Osteoblast (primary cell): ENCODE measurements at regions not wholly inside any gene's neighbourhood (a gene's known extent, or its start where the extent isn't known, plus 50 kb on each side); places are given as distances from the start of the nearest gene placed in this dataset.

Experiments used
- DNase-seq: peaks from one replicate; pipeline ENCODE4 v3.0.0; 2011; ENCODE audit warnings: low spot score, mixed read lengths; ENCODE audit not compliant: insufficient read length; ENCODE audit errors: missing footprints
- H2AFZ ChIP-seq: 2 replicates; pipeline ENCODE4 v1.6.0; 2011; ENCODE audit warnings: mild to moderate bottlenecking, low read length
- H3K27ac ChIP-seq: 2 replicates; pipeline ENCODE4 v1.5.1; 2011; ENCODE audit warnings: mild to moderate bottlenecking, low read depth, low read length, moderate library complexity
- H3K27me3 ChIP-seq: 2 replicates; pipeline ENCODE4 v1.6.0; 2012; ENCODE audit warnings: mild to moderate bottlenecking, control low read depth, inconsistent platforms, low read length, moderate library complexity; ENCODE audit not compliant: insufficient read depth
- H3K36me3 ChIP-seq: 2 replicates; pipeline ENCODE4 v1.5.1; 2011; ENCODE audit warnings: mild to moderate bottlenecking, low read length, control low read depth, moderate library complexity; ENCODE audit not compliant: insufficient read depth
- H3K4me1 ChIP-seq: 2 replicates; pipeline ENCODE4 v1.5.1; 2011; ENCODE audit warnings: mild to moderate bottlenecking, low read length, control low read depth, moderate library complexity; ENCODE audit not compliant: insufficient read depth
- H3K4me2 ChIP-seq: 2 replicates; pipeline ENCODE4 v1.6.0; 2011; ENCODE audit warnings: mild to moderate bottlenecking, low read length; ENCODE audit not compliant: insufficient read depth
- H3K4me3 ChIP-seq: fragments of 200-600 bp; sonication (generic); 3 replicates; pipeline ENCODE4 v1.5.1; 2012; ENCODE audit warnings: mild to moderate bottlenecking, low read length, inconsistent platforms; ENCODE audit not compliant: insufficient read depth
- H3K79me2 ChIP-seq: 2 replicates; pipeline ENCODE4 v1.6.0; 2012; ENCODE audit warnings: mild to moderate bottlenecking, low read length, control low read depth, inconsistent platforms; ENCODE audit not compliant: insufficient read depth
- H3K9me3 ChIP-seq: 2 replicates; pipeline ENCODE4 v1.5.1; 2011; ENCODE audit warnings: low read depth, low read length, control low read depth
- H4K20me1 ChIP-seq: 2 replicates; pipeline ENCODE4 v1.6.0; 2012; ENCODE audit warnings: mild to moderate bottlenecking, low read length, control low read depth; ENCODE audit not compliant: insufficient read depth
- CTCF ChIP-seq: IDR thresholded peaks from 2 replicates; pipeline ENCODE4 v1.5.1; 2011; ENCODE audit warnings: mild to moderate bottlenecking, low read depth, low read length, moderate library complexity; ENCODE audit errors: extremely low read depth

- H3K36me3 ChIP-seq, result no peaks in the 10 kb centered on the region
- DNase-seq, result peak; percentile 88
- H3K4me3 ChIP-seq, result no peak overlapping the region
- H3K9me3 ChIP-seq, result no peaks in the 10 kb centered on the region
- no peak overlapping the region for H3K4me2 ChIP-seq
- no peaks in the 10 kb centered on the region for H4K20me1 ChIP-seq
- H3K27me3 ChIP-seq, result no peaks in the 10 kb centered on the region
- H3K27ac ChIP-seq, result no peak overlapping the region
- no peaks in the 10 kb centered on the region for H3K79me2 ChIP-seq
- peaks cover 14% of the 10 kb centered on the region for H3K4me1 ChIP-seq
- no peak for TF ChIP-seq CTCF
- H2AFZ ChIP-seq, result no peak overlapping the region
These were observed 87.5 kb upstream of the CTAGE1 start for GRCh38 chr18:22505141-22505591.

- DNase-seq, result no peak
- peak overlapping the region; percentile 42 for H2AFZ ChIP-seq
- no peaks in the 10 kb centered on the region for H3K27me3 ChIP-seq
- H4K20me1 ChIP-seq, result no peaks in the 10 kb centered on the region
- no peak overlapping the region for H3K4me3 ChIP-seq
- H3K4me1 ChIP-seq, result peaks cover 14% of the 10 kb centered on the region
- no peak overlapping the region for H3K4me2 ChIP-seq
- no peak overlapping the region for H3K27ac ChIP-seq
- no peaks in the 10 kb centered on the region for H3K36me3 ChIP-seq
- no peak for TF ChIP-seq CTCF
- H3K9me3 ChIP-seq, result no peaks in the 10 kb centered on the region
- no peaks in the 10 kb centered on the region for H3K79me2 ChIP-seq
These were observed 89.3 kb upstream of the CTAGE1 start for GRCh38 chr18:22507055-22507454.

- no peak overlapping the region for H3K27ac ChIP-seq
- no peak for DNase-seq
- H3K4me2 ChIP-seq, result no peak overlapping the region
- no peaks in the 10 kb centered on the region for H3K79me2 ChIP-seq
- no peaks in the 10 kb centered on the region for H3K9me3 ChIP-seq
- no peaks in the 10 kb centered on the region for H4K20me1 ChIP-seq
- no peak for TF ChIP-seq CTCF
- H3K36me3 ChIP-seq, result no peaks in the 10 kb centered on the region
- no peak overlapping the region for H2AFZ ChIP-seq
- no peaks in the 10 kb centered on the region for H3K27me3 ChIP-seq
- peaks cover 11% of the 10 kb centered on the region for H3K4me1 ChIP-seq
- no peak overlapping the region for H3K4me3 ChIP-seq
These were observed 91.7 kb upstream of the CTAGE1 start for GRCh38 chr18:22509423-22509822.

- Histone ChIP-seq H3K79me2 (no peaks in the 10 kb centered on the region), H3K27me3 (no peaks in the 10 kb centered on the region), H3K9me3 (no peaks in the 10 kb centered on the region), H4K20me1 (no peaks in the 10 kb centered on the region), H2AFZ (no peak overlapping the region), H3K4me2 (no peak overlapping the region), H3K4me3 (no peak overlapping the region), H3K36me3 (no peaks in the 10 kb centered on the region), H3K4me1 (no peaks in the 10 kb centered on the region), H3K27ac (no peak overlapping the region)
- TF ChIP-seq CTCF, result no peak
- DNase-seq, result no peak
These were observed 93.0 kb upstream of the CTAGE1 start for GRCh38 chr18:22510697-22511096.
